SH-SY5Y (cell line): ENCODE measurements at regions not wholly inside any gene's neighbourhood (a gene's known extent, or its start where the extent isn't known, plus 50 kb on each side); places are given as distances from the start of the nearest gene placed in this dataset.

Experiments
- GATA2 ChIP-seq: IDR thresholded peaks from 2 replicates; pipeline ENCODE4 v1.6.1; 2011; ENCODE audit warnings: mild to moderate bottlenecking, low read depth, low read length
- GATA3 ChIP-seq: IDR thresholded peaks from 2 replicates; pipeline ENCODE4 v1.6.1; 2011; ENCODE audit warnings: low read depth, mild to moderate bottlenecking, low read length, moderate library complexity

- TF ChIP-seq GATA2 = no peak
- no peak for TF ChIP-seq GATA3
These were observed 249.1 kb downstream of the DHX35 start for GRCh38 chr20:39211060-39211748.
